ENCODE measurements at regions not wholly inside any gene's neighbourhood (a gene's known extent, or its start where the extent isn't known, plus 50 kb on each side); places are given as distances from the start of the nearest gene placed in this dataset.

DNA sequence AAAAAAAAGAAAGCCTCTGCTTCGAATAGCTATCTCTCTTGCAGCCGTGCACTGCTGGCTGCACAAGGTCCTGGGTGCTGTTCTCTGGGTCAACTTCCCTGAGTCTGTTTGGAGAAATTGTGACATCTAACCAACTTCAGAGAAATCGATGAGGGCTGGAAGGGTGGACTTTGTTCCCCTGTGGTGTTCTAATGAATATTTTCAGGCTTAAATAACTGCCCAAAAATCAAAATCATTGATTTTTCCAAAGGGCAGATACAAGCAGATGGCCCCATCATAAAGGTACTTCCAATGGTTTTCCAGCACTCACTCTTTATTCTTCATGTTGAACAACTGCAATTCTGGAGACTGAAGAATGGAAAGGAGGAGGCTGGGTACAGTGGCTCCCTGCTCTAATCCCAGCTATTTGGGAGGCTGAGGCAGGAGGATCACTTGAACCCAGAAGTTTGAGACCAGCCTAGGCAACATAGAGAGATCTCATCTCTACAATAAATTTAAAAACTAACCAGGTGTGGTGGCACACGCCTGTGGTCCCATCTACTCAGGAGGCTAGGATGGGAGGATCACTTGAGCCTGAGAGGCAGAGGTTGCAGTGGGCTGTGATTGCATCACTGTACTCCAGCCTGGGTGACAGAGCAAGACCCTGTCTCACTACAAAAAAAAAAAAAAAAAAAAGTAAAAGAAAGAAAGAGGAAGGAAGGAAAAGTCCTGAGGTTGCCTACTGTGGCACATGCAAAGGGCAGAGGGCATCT is 59.1 kb downstream of the FOXA2 start:
- TF ChIP-seq, protein P1, sequence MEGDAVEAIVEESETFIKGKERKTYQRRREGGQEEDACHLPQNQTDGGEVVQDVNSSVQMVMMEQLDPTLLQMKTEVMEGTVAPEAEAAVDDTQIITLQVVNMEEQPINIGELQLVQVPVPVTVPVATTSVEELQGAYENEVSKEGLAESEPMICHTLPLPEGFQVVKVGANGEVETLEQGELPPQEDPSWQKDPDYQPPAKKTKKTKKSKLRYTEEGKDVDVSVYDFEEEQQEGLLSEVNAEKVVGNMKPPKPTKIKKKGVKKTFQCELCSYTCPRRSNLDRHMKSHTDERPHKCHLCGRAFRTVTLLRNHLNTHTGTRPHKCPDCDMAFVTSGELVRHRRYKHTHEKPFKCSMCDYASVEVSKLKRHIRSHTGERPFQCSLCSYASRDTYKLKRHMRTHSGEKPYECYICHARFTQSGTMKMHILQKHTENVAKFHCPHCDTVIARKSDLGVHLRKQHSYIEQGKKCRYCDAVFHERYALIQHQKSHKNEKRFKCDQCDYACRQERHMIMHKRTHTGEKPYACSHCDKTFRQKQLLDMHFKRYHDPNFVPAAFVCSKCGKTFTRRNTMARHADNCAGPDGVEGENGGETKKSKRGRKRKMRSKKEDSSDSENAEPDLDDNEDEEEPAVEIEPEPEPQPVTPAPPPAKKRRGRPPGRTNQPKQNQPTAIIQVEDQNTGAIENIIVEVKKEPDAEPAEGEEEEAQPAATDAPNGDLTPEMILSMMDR (IDR thresholded peaks at IDR 0.05; ENCODE audit: low read depth, low read length), result no peak
- TF ChIP-seq POLR2A (IDR thresholded peaks at IDR 0.05; ENCODE audit: extremely low read depth, insufficient read length) (no peak), MYC (IDR thresholded peaks at IDR 0.05; ENCODE audit: low read depth, low read length) (no peak)
- TF ChIP-seq, protein P2, sequence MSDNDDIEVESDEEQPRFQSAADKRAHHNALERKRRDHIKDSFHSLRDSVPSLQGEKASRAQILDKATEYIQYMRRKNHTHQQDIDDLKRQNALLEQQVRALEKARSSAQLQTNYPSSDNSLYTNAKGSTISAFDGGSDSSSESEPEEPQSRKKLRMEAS (IDR thresholded peaks at IDR 0.05; ENCODE audit: low read depth, low read length), result no peak

Data from NB4 (cell line).